WTC11 (cell line): ENCODE measurements at regions not wholly inside any gene's neighbourhood (a gene's known extent, or its start where the extent isn't known, plus 50 kb on each side); places are given as distances from the start of the nearest gene placed in this dataset.

Experiments
- ATAC-seq: fragments of 200-7000 bp; cut with Tn5 transposase; 2 replicates; pipeline ENCODE4 v1.10.0; 2021; ENCODE audit warnings: mild to moderate bottlenecking, moderate library complexity
- CTCF ChIA-PET: fragments of 300-600 bp; sonication (Branson Sonifier 250); formaldehyde crosslinking; loops from one replicate; lab custom pipeline; 2021; ENCODE audit warnings: antibody characterized with exemption; lab: Charles Lee
- POLR2A ChIA-PET: fragments of 350-600 bp; sonication (Branson Sonifier 250); formaldehyde crosslinking; loops from one replicate; lab custom pipeline; 2021; ENCODE audit warnings: antibody characterized with exemption; lab: Charles Lee
- DNase-seq: peaks from one replicate; pipeline ENCODE4 v3.0.0; 2021; ENCODE audit warnings: low spot score
- H3K27ac Mint-ChIP-seq: 2 replicates; pipeline ENCODE4 v1.8.0; 2021; ENCODE audit warnings: mixed read lengths
- H3K27me3 Mint-ChIP-seq: 2 replicates; pipeline ENCODE4 v1.8.0; 2021; ENCODE audit warnings: low read depth, mild to moderate bottlenecking, moderate library complexity, mixed read lengths
- H3K36me3 Mint-ChIP-seq: 2 replicates; pipeline ENCODE4 v1.8.0; 2021; ENCODE audit warnings: mixed read lengths
- H3K4me1 Mint-ChIP-seq: 2 replicates; pipeline ENCODE4 v1.8.0; 2022; ENCODE audit warnings: mixed read lengths
- H3K4me3 Mint-ChIP-seq: 2 replicates; pipeline ENCODE4 v1.8.0; 2021; ENCODE audit warnings: mild to moderate bottlenecking, moderate library complexity, mixed read lengths
- H3K9me3 Mint-ChIP-seq: 2 replicates; pipeline ENCODE4 v1.8.0; 2021; ENCODE audit warnings: mixed read lengths
- ATF6 ChIP-seq: sonication (generic); formaldehyde crosslinking; IDR thresholded peaks from 2 replicates; pipeline ENCODE4 v1.8.1; 2023; ENCODE audit warnings: mild to moderate bottlenecking, missing genetic modification reagents
- CREB1 ChIP-seq: sonication (generic); formaldehyde crosslinking; IDR thresholded peaks from 2 replicates; pipeline ENCODE4 v1.8.0; 2023; ENCODE audit warnings: mild to moderate bottlenecking, missing genetic modification reagents
- E2F1 ChIP-seq: sonication (generic); formaldehyde crosslinking; IDR thresholded peaks from 2 replicates; pipeline ENCODE4 v1.8.0; 2022; ENCODE audit warnings: mild to moderate bottlenecking, missing genetic modification reagents
- E2F4 ChIP-seq: sonication (generic); formaldehyde crosslinking; IDR thresholded peaks from 2 replicates; pipeline ENCODE4 v1.8.1; 2022; ENCODE audit warnings: low read depth, mild to moderate bottlenecking, moderate library complexity, missing genetic modification reagents, borderline replicate concordance
- FOXJ3 ChIP-seq: sonication (generic); formaldehyde crosslinking; IDR thresholded peaks from 2 replicates; pipeline ENCODE4 v1.9.0; 2021; ENCODE audit warnings: missing genetic modification reagents, mild to moderate bottlenecking, borderline replicate concordance
- GABPB1 ChIP-seq: sonication (generic); formaldehyde crosslinking; IDR thresholded peaks from 2 replicates; pipeline ENCODE4 v1.8.1; 2023; ENCODE audit warnings: mild to moderate bottlenecking, missing genetic modification reagents
- NR1H2 ChIP-seq: sonication (generic); formaldehyde crosslinking; IDR thresholded peaks from 2 replicates; pipeline ENCODE4 v1.9.0; 2021; ENCODE audit warnings: mild to moderate bottlenecking, moderate library complexity, missing genetic modification reagents
- NR2C2 ChIP-seq: sonication (generic); formaldehyde crosslinking; IDR thresholded peaks from 2 replicates; pipeline ENCODE4 v1.8.0; 2022; ENCODE audit warnings: mild to moderate bottlenecking, missing genetic modification reagents
- RELA ChIP-seq: sonication (generic); formaldehyde crosslinking; IDR thresholded peaks from 2 replicates; pipeline ENCODE4 v1.8.1; 2022; ENCODE audit warnings: missing genetic modification reagents, mild to moderate bottlenecking, borderline replicate concordance
- SMAD4 ChIP-seq: sonication (generic); formaldehyde crosslinking; IDR thresholded peaks from 2 replicates; pipeline ENCODE4 v1.8.0; 2022; ENCODE audit warnings: mild to moderate bottlenecking, missing genetic modification reagents
- SP1 ChIP-seq: sonication (generic); formaldehyde crosslinking; conservative IDR thresholded peaks from 2 replicates; pipeline ENCODE4 v1.8.1; 2022; ENCODE audit warnings: missing genetic modification reagents
- TEAD1 ChIP-seq: sonication (generic); formaldehyde crosslinking; IDR thresholded peaks from 2 replicates; pipeline ENCODE4 v1.8.0; 2022; ENCODE audit warnings: mild to moderate bottlenecking, missing genetic modification reagents
- ZBTB21 ChIP-seq: sonication (generic); formaldehyde crosslinking; IDR thresholded peaks from 2 replicates; pipeline ENCODE4 v1.8.1; 2023; ENCODE audit warnings: mild to moderate bottlenecking, missing genetic modification reagents, borderline replicate concordance
- TF ChIP-seq, protein P1 (sequence below): fragments of 250-450 bp; sonication (Bioruptor Pico); IDR thresholded peaks from 2 replicates; pipeline ENCODE4 v1.9.0; 2021; ENCODE audit warnings: mild to moderate bottlenecking
- TF ChIP-seq, protein P2 (sequence below): fragments of 200-600 bp; IDR thresholded peaks from 2 replicates; pipeline ENCODE4 v1.8.0; 2022; ENCODE audit warnings: antibody characterized with exemption
- TF ChIP-seq, protein P3 (sequence below): fragments of 250-450 bp; sonication (Bioruptor Pico); IDR thresholded peaks from 2 replicates; pipeline ENCODE4 v2.1.2; 2022; ENCODE audit warnings: mild to moderate bottlenecking, moderate library complexity
- TF ChIP-seq, protein P4 (sequence below): sonication (generic); formaldehyde crosslinking; IDR thresholded peaks from 2 replicates; pipeline ENCODE4 v1.8.1; 2023; ENCODE audit warnings: mild to moderate bottlenecking, missing genetic modification reagents, moderate library complexity
- TF ChIP-seq, protein P5 (sequence below): sonication (generic); formaldehyde crosslinking; IDR thresholded peaks from 2 replicates; pipeline ENCODE4 v1.8.1; 2023; ENCODE audit warnings: mild to moderate bottlenecking, moderate library complexity, missing genetic modification reagents
- TF ChIP-seq, protein P6 (sequence below): sonication (generic); formaldehyde crosslinking; IDR thresholded peaks from 2 replicates; pipeline ENCODE4 v1.8.0; 2022; ENCODE audit warnings: mild to moderate bottlenecking, missing genetic modification reagents

DNA sequence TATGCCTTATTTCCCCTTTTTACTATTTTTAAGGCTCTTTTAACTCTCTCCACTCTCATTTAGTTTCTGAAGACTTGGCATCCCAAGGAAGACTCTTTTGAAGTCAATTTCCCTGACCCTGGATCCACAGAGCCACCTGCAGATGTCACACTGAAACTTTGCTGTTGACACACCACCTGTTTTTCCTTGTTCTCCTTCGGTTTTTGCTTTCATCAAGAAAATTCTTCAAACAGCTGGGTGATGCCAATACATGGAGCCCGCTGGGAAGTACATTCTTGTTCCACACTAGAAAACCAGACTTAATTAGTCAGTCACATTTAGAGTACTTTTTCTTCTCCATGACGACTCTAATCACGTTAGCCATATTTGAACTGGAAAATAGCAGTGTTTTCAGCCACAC is 293.9 kb downstream of the PDGFC start:
- Mint-ChIP-seq H3K27ac (no peak overlapping the region), H3K9me3 (no peaks in the 10 kb centered on the region), H3K36me3 (no peaks in the 10 kb centered on the region), H3K4me3 (no peak overlapping the region), H3K27me3 (no peaks in the 10 kb centered on the region), H3K4me1 (no peaks in the 10 kb centered on the region)
- ChIA-PET CTCF (interaction anchor here (1.2 kb wide), 1 partner anchor 203 kb away, joined by 3 read pairs; no protein-coding TSS in a partner anchor), POLR2A (no interaction called here)
- no peak for TF ChIP-seq NR2C2 (CRISPR knock-in tag)
- no peak for TF ChIP-seq RELA (CRISPR knock-in tag)
- ATAC-seq (no peak), DNase-seq (no peak)

DNA sequence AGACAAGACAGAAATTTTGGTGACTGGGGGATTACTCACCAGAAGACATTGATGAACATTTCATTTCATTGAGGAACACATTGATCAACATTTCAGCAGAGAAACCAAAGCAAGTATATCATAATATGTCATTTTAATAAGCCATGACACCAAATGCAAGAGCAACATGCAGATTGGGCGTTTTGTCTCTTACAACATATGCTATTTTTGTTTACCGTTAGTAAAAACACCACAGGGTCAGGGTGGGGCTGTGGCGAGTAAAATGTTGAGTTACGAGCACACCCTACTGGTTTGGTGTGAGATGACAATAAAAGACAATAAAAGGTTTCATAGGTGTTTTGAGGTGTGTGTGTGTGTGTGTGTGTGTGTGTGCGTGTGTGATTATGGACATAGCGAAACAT is 294.5 kb downstream of the PDGFC start:
- CTCF ChIA-PET, result interaction anchor here (1.2 kb wide), 1 partner anchor 202 kb away, joined by 3 read pairs; no protein-coding TSS in a partner anchor
- ATAC-seq (peak; percentile 92), DNase-seq (peak; percentile 17)
- H3K27me3 Mint-ChIP-seq, result no peaks in the 10 kb centered on the region
- TF ChIP-seq, protein P1, sequence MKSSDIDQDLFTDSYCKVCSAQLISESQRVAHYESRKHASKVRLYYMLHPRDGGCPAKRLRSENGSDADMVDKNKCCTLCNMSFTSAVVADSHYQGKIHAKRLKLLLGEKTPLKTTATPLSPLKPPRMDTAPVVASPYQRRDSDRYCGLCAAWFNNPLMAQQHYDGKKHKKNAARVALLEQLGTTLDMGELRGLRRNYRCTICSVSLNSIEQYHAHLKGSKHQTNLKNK (CRISPR knock-in tag), result no peak
- TF ChIP-seq, protein P2, sequence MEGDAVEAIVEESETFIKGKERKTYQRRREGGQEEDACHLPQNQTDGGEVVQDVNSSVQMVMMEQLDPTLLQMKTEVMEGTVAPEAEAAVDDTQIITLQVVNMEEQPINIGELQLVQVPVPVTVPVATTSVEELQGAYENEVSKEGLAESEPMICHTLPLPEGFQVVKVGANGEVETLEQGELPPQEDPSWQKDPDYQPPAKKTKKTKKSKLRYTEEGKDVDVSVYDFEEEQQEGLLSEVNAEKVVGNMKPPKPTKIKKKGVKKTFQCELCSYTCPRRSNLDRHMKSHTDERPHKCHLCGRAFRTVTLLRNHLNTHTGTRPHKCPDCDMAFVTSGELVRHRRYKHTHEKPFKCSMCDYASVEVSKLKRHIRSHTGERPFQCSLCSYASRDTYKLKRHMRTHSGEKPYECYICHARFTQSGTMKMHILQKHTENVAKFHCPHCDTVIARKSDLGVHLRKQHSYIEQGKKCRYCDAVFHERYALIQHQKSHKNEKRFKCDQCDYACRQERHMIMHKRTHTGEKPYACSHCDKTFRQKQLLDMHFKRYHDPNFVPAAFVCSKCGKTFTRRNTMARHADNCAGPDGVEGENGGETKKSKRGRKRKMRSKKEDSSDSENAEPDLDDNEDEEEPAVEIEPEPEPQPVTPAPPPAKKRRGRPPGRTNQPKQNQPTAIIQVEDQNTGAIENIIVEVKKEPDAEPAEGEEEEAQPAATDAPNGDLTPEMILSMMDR, result peak; percentile 50
- TF ChIP-seq TEAD1, result no peak
- no peak overlapping the region for H3K4me3 Mint-ChIP-seq
- no peak overlapping the region for H3K27ac Mint-ChIP-seq
- POLR2A ChIA-PET, result no interaction called here
- no peaks in the 10 kb centered on the region for H3K4me1 Mint-ChIP-seq
- H3K9me3 Mint-ChIP-seq, result no peaks in the 10 kb centered on the region
- no peaks in the 10 kb centered on the region for H3K36me3 Mint-ChIP-seq

GRCh38 chr4:156676116-156676851 is 295.3 kb downstream of the PDGFC start:
- H3K9me3 Mint-ChIP-seq, result no peaks in the 10 kb centered on the region
- H3K4me1 Mint-ChIP-seq, result no peaks in the 10 kb centered on the region
- no peaks in the 10 kb centered on the region for H3K27me3 Mint-ChIP-seq
- no peaks in the 10 kb centered on the region for H3K36me3 Mint-ChIP-seq
- DNase-seq (no peak), ATAC-seq (no peak)
- CTCF ChIA-PET, result interaction anchor here (1.2 kb wide), 1 partner anchor 201 kb away, joined by 3 read pairs; no protein-coding TSS in a partner anchor
- POLR2A ChIA-PET, result no interaction called here
- no peak overlapping the region for H3K27ac Mint-ChIP-seq
- no peak overlapping the region for H3K4me3 Mint-ChIP-seq
- TF ChIP-seq, protein P3, sequence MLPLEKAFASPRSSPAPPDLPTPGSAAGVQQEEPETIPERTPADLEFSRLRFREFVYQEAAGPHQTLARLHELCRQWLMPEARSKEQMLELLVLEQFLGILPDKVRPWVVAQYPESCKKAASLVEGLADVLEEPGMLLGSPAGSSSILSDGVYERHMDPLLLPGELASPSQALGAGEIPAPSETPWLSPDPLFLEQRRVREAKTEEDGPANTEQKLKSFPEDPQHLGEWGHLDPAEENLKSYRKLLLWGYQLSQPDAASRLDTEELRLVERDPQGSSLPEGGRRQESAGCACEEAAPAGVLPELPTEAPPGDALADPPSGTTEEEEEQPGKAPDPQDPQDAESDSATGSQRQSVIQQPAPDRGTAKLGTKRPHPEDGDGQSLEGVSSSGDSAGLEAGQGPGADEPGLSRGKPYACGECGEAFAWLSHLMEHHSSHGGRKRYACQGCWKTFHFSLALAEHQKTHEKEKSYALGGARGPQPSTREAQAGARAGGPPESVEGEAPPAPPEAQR, result no peak
- TF ChIP-seq E2F1 (CRISPR knock-in tag), result no peak
- TF ChIP-seq, protein P4, sequence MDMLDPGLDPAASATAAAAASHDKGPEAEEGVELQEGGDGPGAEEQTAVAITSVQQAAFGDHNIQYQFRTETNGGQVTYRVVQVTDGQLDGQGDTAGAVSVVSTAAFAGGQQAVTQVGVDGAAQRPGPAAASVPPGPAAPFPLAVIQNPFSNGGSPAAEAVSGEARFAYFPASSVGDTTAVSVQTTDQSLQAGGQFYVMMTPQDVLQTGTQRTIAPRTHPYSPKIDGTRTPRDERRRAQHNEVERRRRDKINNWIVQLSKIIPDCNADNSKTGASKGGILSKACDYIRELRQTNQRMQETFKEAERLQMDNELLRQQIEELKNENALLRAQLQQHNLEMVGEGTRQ (CRISPR knock-in tag), result no peak
- TF ChIP-seq GABPB1 (CRISPR knock-in tag), result no peak
- no peak for TF ChIP-seq NR1H2 (CRISPR knock-in tag)
- TF ChIP-seq ATF6, result no peak
- TF ChIP-seq ZBTB21, result no peak
- TF ChIP-seq CREB1 (CRISPR knock-in tag), result no peak
- no peak for TF ChIP-seq FOXJ3 (CRISPR knock-in tag)
- no peak for TF ChIP-seq SMAD4 (CRISPR knock-in tag)
- TF ChIP-seq, protein P5, sequence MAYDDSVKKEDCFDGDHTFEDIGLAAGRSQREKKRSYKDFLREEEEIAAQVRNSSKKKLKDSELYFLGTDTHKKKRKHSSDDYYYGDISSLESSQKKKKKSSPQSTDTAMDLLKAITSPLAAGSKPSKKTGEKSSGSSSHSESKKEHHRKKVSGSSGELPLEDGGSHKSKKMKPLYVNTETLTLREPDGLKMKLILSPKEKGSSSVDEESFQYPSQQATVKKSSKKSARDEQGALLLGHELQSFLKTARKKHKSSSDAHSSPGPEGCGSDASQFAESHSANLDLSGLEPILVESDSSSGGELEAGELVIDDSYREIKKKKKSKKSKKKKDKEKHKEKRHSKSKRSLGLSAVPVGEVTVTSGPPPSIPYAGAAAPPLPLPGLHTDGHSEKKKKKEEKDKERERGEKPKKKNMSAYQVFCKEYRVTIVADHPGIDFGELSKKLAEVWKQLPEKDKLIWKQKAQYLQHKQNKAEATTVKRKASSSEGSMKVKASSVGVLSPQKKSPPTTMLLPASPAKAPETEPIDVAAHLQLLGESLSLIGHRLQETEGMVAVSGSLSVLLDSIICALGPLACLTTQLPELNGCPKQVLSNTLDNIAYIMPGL (CRISPR knock-in tag), result no peak
- TF ChIP-seq, protein P6, sequence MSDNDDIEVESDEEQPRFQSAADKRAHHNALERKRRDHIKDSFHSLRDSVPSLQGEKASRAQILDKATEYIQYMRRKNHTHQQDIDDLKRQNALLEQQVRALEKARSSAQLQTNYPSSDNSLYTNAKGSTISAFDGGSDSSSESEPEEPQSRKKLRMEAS (CRISPR knock-in tag), result no peak
- TF ChIP-seq E2F4 (CRISPR knock-in tag), result no peak
- TF ChIP-seq SP1, result no peak
